Gastrocnemius medialis (tissue), 4 donors: ENCODE measurements at regions not wholly inside any gene's neighbourhood (a gene's known extent, or its start where the extent isn't known, plus 50 kb on each side); places are given as distances from the start of the nearest gene placed in this dataset.

Experiments used
- POLR2A ChIP-seq, 2 donors: fragments of 450-650 bp; IDR thresholded peaks; one replicate each; pipeline ENCODE4 v1.6.1; 2017; ENCODE audit warnings: antibody characterized with exemption in 2 of 2, mild to moderate bottlenecking in 2 of 2, moderate library complexity in 2 of 2
- TF ChIP-seq, protein P1 (sequence below), 5 experiments: fragments of 450-650 bp in 3 of 5; fragments of 200-600 bp in 2 of 5; sonication (generic) in 2 of 5; IDR thresholded peaks in 4 of 5; conservative IDR thresholded peaks in 1 of 5; 1 replicate in 4 of 5; 2 replicates in 1 of 5; pipeline ENCODE4 v1.5.1; 2016 to 2019; ENCODE audit warnings: antibody characterized with exemption in 5 of 5, mild to moderate bottlenecking in 3 of 5, moderate library complexity in 3 of 5

DNA sequence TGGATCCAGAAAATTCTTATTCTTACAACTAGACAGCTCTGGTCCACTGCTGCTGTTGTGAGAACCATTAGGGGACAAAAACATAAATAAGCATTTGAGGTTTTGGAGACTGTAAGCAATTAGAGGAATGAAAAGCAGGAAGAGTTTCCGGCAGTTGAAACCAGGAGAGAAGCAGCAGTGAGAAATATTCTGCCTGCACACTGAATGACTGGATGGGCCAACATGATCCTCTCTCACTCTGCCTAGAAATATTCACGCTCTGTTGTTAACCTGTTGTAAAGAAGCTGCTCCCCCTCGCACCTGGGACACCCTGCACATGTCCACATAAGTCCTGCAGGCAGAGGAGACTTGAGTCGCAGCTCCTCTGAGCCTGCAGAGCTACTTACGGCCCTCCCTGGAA lies 60.4 kb upstream of the RNF152 start:
- TF ChIP-seq, protein P1, sequence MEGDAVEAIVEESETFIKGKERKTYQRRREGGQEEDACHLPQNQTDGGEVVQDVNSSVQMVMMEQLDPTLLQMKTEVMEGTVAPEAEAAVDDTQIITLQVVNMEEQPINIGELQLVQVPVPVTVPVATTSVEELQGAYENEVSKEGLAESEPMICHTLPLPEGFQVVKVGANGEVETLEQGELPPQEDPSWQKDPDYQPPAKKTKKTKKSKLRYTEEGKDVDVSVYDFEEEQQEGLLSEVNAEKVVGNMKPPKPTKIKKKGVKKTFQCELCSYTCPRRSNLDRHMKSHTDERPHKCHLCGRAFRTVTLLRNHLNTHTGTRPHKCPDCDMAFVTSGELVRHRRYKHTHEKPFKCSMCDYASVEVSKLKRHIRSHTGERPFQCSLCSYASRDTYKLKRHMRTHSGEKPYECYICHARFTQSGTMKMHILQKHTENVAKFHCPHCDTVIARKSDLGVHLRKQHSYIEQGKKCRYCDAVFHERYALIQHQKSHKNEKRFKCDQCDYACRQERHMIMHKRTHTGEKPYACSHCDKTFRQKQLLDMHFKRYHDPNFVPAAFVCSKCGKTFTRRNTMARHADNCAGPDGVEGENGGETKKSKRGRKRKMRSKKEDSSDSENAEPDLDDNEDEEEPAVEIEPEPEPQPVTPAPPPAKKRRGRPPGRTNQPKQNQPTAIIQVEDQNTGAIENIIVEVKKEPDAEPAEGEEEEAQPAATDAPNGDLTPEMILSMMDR (IDR thresholded peaks at IDR 0.05 in 4 of 5, conservative IDR thresholded peaks at IDR 0.05 in 1 of 5): no peak
- no peak for TF ChIP-seq POLR2A (IDR thresholded peaks at IDR 0.05)
